H1 (cell line): ENCODE measurements at regions not wholly inside any gene's neighbourhood (a gene's known extent, or its start where the extent isn't known, plus 50 kb on each side); places are given as distances from the start of the nearest gene placed in this dataset.

Experiments used
- CTCF ChIA-PET: fragments of 300-600 bp; sonication (Branson Sonifier 250); formaldehyde crosslinking; loops from one replicate; lab custom pipeline; 2021; ENCODE audit not compliant: partially characterized antibody; lab: Charles Lee
- POLR2A ChIA-PET: fragments of 300-600 bp; sonication (Branson Sonifier 250); formaldehyde crosslinking; loops from one replicate; lab custom pipeline; 2021; ENCODE audit warnings: inconsistent platforms; ENCODE audit not compliant: partially characterized antibody; lab: Charles Lee
- DNase-seq, 2 experiments: peaks; one replicate each; pipeline versions ENCODE4 v3.0.0 to v3.0.0-alpha.2; 2010 to 2022; ENCODE audit warnings: low spot score in 2 of 2, low read depth in 1 of 2, mixed read lengths in 1 of 2
- FAIRE-seq: peaks from 2 replicates; lab custom pipeline; 2011; peaks lifted over from hg19 to GRCh38; lab: Jason Lieb, UNC
- H2AFZ ChIP-seq: 2 replicates; pipeline ENCODE4 v1.8.1; 2012; ENCODE audit warnings: low read length, inconsistent platforms
- H2AK5ac ChIP-seq: 2 replicates; pipeline ENCODE4 v1.6.1; 2013; ENCODE audit warnings: low read depth, low read length
- H2BK120ac ChIP-seq: replicated peaks from 2 replicates; pipeline ENCODE3; 2013; ENCODE audit warnings: low read depth, low read length, inconsistent platforms
- H2BK12ac ChIP-seq: 2 replicates; pipeline ENCODE4 v1.6.1; 2013; ENCODE audit warnings: low read depth, low read length
- H2BK15ac ChIP-seq: 2 replicates; pipeline ENCODE4 v1.6.1; 2013; ENCODE audit warnings: low read length
- H2BK20ac ChIP-seq: 2 replicates; pipeline ENCODE4 v1.6.1; 2013; ENCODE audit warnings: low read length
- H2BK5ac ChIP-seq: 2 replicates; pipeline ENCODE4 v1.6.1; 2013; ENCODE audit warnings: low read depth, low read length
- H3K14ac ChIP-seq: 2 replicates; pipeline ENCODE4 v1.6.1; 2013; ENCODE audit warnings: inconsistent platforms; ENCODE audit not compliant: insufficient read length
- H3K18ac ChIP-seq: 2 replicates; pipeline ENCODE4 v1.6.1; 2013; ENCODE audit warnings: low read length; ENCODE audit errors: extremely low read depth
- H3K23ac ChIP-seq: 2 replicates; pipeline ENCODE4 v1.6.1; 2013; ENCODE audit warnings: inconsistent platforms; ENCODE audit not compliant: insufficient read length
- H3K23me2 ChIP-seq: 2 replicates; pipeline ENCODE4 v1.6.1; 2013; ENCODE audit warnings: low read depth, low read length
- H3K27ac ChIP-seq: 2 replicates; pipeline ENCODE4 v1.6.1; 2011; ENCODE audit warnings: low read depth, low read length, inconsistent platforms
- H3K27me3 ChIP-seq, 4 experiments: replicated peaks in 1 of 4; 1 replicate in 1 of 4; 2 replicates in 3 of 4; pipeline versions ENCODE4 v1.6.1 to v1.8.1; 2011 to 2013; ENCODE audit warnings: low read length in 3 of 4, mild to moderate bottlenecking in 3 of 4, inconsistent platforms in 2 of 4, mixed read lengths in 2 of 4, moderate library complexity in 1 of 4; ENCODE audit not compliant: control insufficient read depth in 3 of 4, insufficient read depth in 3 of 4; ENCODE audit errors: extremely low read depth in 1 of 4
- H3K36me3 ChIP-seq, 4 experiments: 2 replicates each; pipeline versions ENCODE4 v1.6.1 to v1.8.1; 2011 to 2013; ENCODE audit warnings: mild to moderate bottlenecking in 4 of 4, low read length in 3 of 4, moderate library complexity in 2 of 4, control low read depth in 1 of 4, inconsistent platforms in 1 of 4; ENCODE audit not compliant: insufficient read depth in 4 of 4, control insufficient read depth in 2 of 4
- H3K4ac ChIP-seq: replicated peaks from 2 replicates; pipeline ENCODE3; 2013; ENCODE audit warnings: low read length, low read depth, mixed read lengths, inconsistent platforms; ENCODE audit not compliant: insufficient read length
- H3K4me1 ChIP-seq, 4 experiments: replicated peaks in 1 of 4; 1 replicate in 1 of 4; 2 replicates in 3 of 4; pipeline versions ENCODE4 v1.6.1 to v1.8.1; 2011 to 2013; ENCODE audit warnings: low read length in 3 of 4, inconsistent platforms in 2 of 4, mixed read lengths in 1 of 4; ENCODE audit not compliant: insufficient read depth in 4 of 4, control insufficient read depth in 3 of 4
- H3K4me2 ChIP-seq, 2 experiments: 2 replicates each; pipeline versions ENCODE4 v1.6.1 to v1.8.1; 2011 to 2013; ENCODE audit warnings: low read depth in 2 of 2, low read length in 2 of 2, control low read depth in 1 of 2, inconsistent platforms in 1 of 2, mild to moderate bottlenecking in 1 of 2; ENCODE audit not compliant: insufficient read depth in 1 of 2
- H3K4me3 ChIP-seq, 4 experiments: fragments of 200-600, 300-600 bp in 1 of 4; sonication (generic), shearing (Covaris generic), sonication (Bioruptor Twin) in 1 of 4; 2 replicates each; pipeline versions ENCODE4 v1.5.1 to v1.8.1; 2011 to 2016; ENCODE audit warnings: low read length in 4 of 4, low read depth in 3 of 4, control low read depth in 2 of 4, inconsistent platforms in 2 of 4, mild to moderate bottlenecking in 2 of 4, mixed read lengths in 1 of 4, moderate library complexity in 1 of 4; ENCODE audit not compliant: insufficient read depth in 2 of 4; ENCODE audit errors: extremely low read depth in 1 of 4
- H3K56ac ChIP-seq: replicated peaks from 2 replicates; pipeline ENCODE3; 2013; ENCODE audit warnings: low read depth, mild to moderate bottlenecking, mixed read lengths, low read length, inconsistent platforms; ENCODE audit not compliant: insufficient read length
- H3K79me1 ChIP-seq: 2 replicates; pipeline ENCODE4 v1.6.1; 2013; ENCODE audit warnings: low read depth, low read length, control low read depth
- H3K79me2 ChIP-seq, 2 experiments: 2 replicates each; pipeline versions ENCODE4 v1.6.1 to v1.8.1; 2012 to 2013; ENCODE audit warnings: low read length in 2 of 2, mild to moderate bottlenecking in 2 of 2, inconsistent platforms in 1 of 2; ENCODE audit not compliant: insufficient read depth in 2 of 2, control insufficient read depth in 1 of 2
- H3K9ac ChIP-seq, 4 experiments: replicated peaks in 1 of 4; 1 replicate in 1 of 4; 2 replicates in 3 of 4; pipeline versions ENCODE4 v1.6.1 to v1.8.1; 2011 to 2013; ENCODE audit warnings: low read depth in 3 of 4, low read length in 3 of 4, control low read depth in 2 of 4, mild to moderate bottlenecking in 2 of 4, moderate library complexity in 2 of 4, inconsistent platforms in 1 of 4; ENCODE audit errors: extremely low read depth in 1 of 4
- H3K9me3 ChIP-seq, 2 experiments: 2 replicates each; pipeline versions ENCODE4 v1.6.1 to v1.8.1; 2012 to 2013; ENCODE audit warnings: mild to moderate bottlenecking in 2 of 2, moderate library complexity in 2 of 2, control low read depth in 1 of 2, inconsistent platforms in 1 of 2, low read depth in 1 of 2, low read length in 1 of 2, mixed read lengths in 1 of 2; ENCODE audit not compliant: insufficient read depth in 2 of 2
- H4K20me1 ChIP-seq, 2 experiments: replicated peaks in 1 of 2; 2 replicates each; pipeline versions ENCODE3 to v1.8.1; 2011 to 2013; ENCODE audit warnings: inconsistent platforms in 2 of 2, low read length in 2 of 2, mild to moderate bottlenecking in 1 of 2; ENCODE audit not compliant: insufficient read depth in 2 of 2, control insufficient read depth in 1 of 2
- H4K5ac ChIP-seq: 2 replicates; pipeline ENCODE4 v1.6.1; 2013; ENCODE audit warnings: low read length, low read depth, mixed read lengths, inconsistent platforms; ENCODE audit not compliant: insufficient read length
- H4K8ac ChIP-seq: 2 replicates; pipeline ENCODE4 v1.8.0; 2013; ENCODE audit warnings: mild to moderate bottlenecking, moderate library complexity, low read length, inconsistent platforms; ENCODE audit not compliant: insufficient read depth; ENCODE audit errors: extremely low read depth
- H4K91ac ChIP-seq: replicated peaks from 2 replicates; pipeline ENCODE3; 2013; ENCODE audit warnings: low read length, mixed read lengths, inconsistent platforms; ENCODE audit not compliant: insufficient read length
- FOSL1 ChIP-seq: IDR thresholded peaks from 2 replicates; pipeline ENCODE4 v1.6.1; 2011; ENCODE audit warnings: mild to moderate bottlenecking, low read depth, low read length, moderate library complexity; ENCODE audit not compliant: insufficient read depth
- HDAC2 ChIP-seq, 2 experiments: fragments of 300-600 bp in 1 of 2; sonication (generic) in 1 of 2; IDR thresholded peaks; 2 replicates each; pipeline ENCODE4 v1.6.1; 2011 to 2012; ENCODE audit warnings: low read depth in 2 of 2, low read length in 2 of 2, mild to moderate bottlenecking in 2 of 2, moderate library complexity in 2 of 2, borderline replicate concordance in 1 of 2, inconsistent platforms in 1 of 2
- JUND ChIP-seq: IDR thresholded peaks from 2 replicates; pipeline ENCODE4 v1.6.1; 2011; ENCODE audit warnings: mild to moderate bottlenecking, improper control_type of control experiment, low read length
- POLR2A ChIP-seq, 2 experiments: IDR thresholded peaks; 1 replicate in 1 of 2; 2 replicates in 1 of 2; pipeline ENCODE4 v1.6.1; 2011; ENCODE audit warnings: low read depth in 2 of 2, low read length in 2 of 2, mild to moderate bottlenecking in 2 of 2; ENCODE audit errors: control extremely low read depth in 1 of 2
- POLR2AphosphoS5 ChIP-seq: IDR thresholded peaks from 2 replicates; pipeline ENCODE4 v1.6.1; 2011; ENCODE audit warnings: low read depth, low read length
- SAP30 ChIP-seq: fragments of 300-600 bp; sonication (generic); IDR thresholded peaks from 2 replicates; pipeline ENCODE4 v1.7.1; 2012; ENCODE audit warnings: low read length, moderate library complexity, mild to moderate bottlenecking, inconsistent platforms; ENCODE audit not compliant: insufficient read depth, insufficient replicate concordance
- SP2 ChIP-seq: IDR thresholded peaks from 2 replicates; pipeline ENCODE4 v1.6.1; 2012; ENCODE audit warnings: mild to moderate bottlenecking, low read length, inconsistent platforms
- SRF ChIP-seq: IDR thresholded peaks from 2 replicates; pipeline ENCODE4 v1.6.1; 2011; ENCODE audit warnings: mild to moderate bottlenecking, low read depth, low read length, moderate library complexity
- USF2 ChIP-seq: IDR thresholded peaks from 2 replicates; pipeline ENCODE4 v1.6.1; 2011; ENCODE audit warnings: low read length, improper control_type of control experiment
- WGBS, 2 experiments: shearing (Covaris generic) in 1 of 2; methylation state at CpG; one replicate each; pipeline versions ENCODE4 v1.1.6 to v1.1.7; 2013 to 2015; ENCODE audit warnings: low lambda C conversion rate in 2 of 2, mixed read lengths in 2 of 2, inconsistent platforms in 1 of 2, low coverage in 1 of 2, missing lambda C conversion rate in 1 of 2; ENCODE audit not compliant: insufficient replicate concordance in 2 of 2, insufficient coverage in 1 of 2, insufficient read length in 1 of 2; ENCODE audit errors: extremely low coverage in 1 of 2, missing lambda C conversion rate in 1 of 2; 5-methylcytosine and 5-hydroxymethylcytosine counted together

GRCh38 chr6:184161-184700 lies 108.1 kb upstream of the DUSP22 start:
- Histone ChIP-seq H3K56ac (no peak overlapping the region), H3K4ac (no peak overlapping the region), H3K14ac (no peak overlapping the region), H2BK15ac (no peak overlapping the region), H3K36me3 (no peaks in the 10 kb centered on the region), H4K8ac (no peak overlapping the region), H3K4me2 (no peak overlapping the region), H4K91ac (no peak overlapping the region), H3K79me1 (no peaks in the 10 kb centered on the region), H3K27me3 (no peaks in the 10 kb centered on the region), H3K23ac (no peak overlapping the region), H4K20me1 (no peaks in the 10 kb centered on the region), H2BK12ac (no peak overlapping the region), H3K27ac (no peak overlapping the region), H2BK120ac (no peak overlapping the region), H3K23me2 (no peaks in the 10 kb centered on the region), H3K18ac (no peak overlapping the region), H3K4me1 (no peaks in the 10 kb centered on the region; a peak in 1 of 7 replicates), H2BK20ac (no peak overlapping the region), H2AK5ac (no peak overlapping the region), H2BK5ac (no peak overlapping the region), H2AFZ (no peak overlapping the region), H3K9ac (no peak overlapping the region), H3K9me3 (peaks cover 0 to 7% of the 10 kb centered on the region in 2 experiments; a peak in 2 of 4 replicates), H3K79me2 (no peaks in the 10 kb centered on the region), H4K5ac (no peak overlapping the region), H3K4me3 (no peak overlapping the region)
- FAIRE-seq (no peak), DNase-seq (no peak)
- WGBS, 2 experiments: 84% methylated on average over 7 of the region's 7 CpGs; no CpG with 5 or more reads in 1 of the 2 experiments
- ChIA-PET CTCF (interaction anchor here (0.6 to 2.1 kb wide), 9 partner anchors 14 to 230 kb away, joined by 3 to 9 read pairs (median 3); no protein-coding TSS in a partner anchor), POLR2A (no interaction called here)
- TF ChIP-seq FOSL1 (no peak), USF2 (no peak), JUND (no peak), HDAC2 (IDR thresholded peaks at IDR 0.05; ENCODE audit: borderline replicate concordance in 1 of 2, low read depth in 2 of 2, low read length in 2 of 2) (no peak), POLR2A (IDR thresholded peaks at IDR 0.05; ENCODE audit: control extremely low read depth in 1 of 2, low read depth in 2 of 2, low read length in 2 of 2) (no peak), SAP30 (no peak), SP2 (no peak), SRF (no peak), POLR2AphosphoS5 (no peak)
